Gastrocnemius medialis (tissue), 4 donors: ENCODE measurements at regions not wholly inside any gene's neighbourhood (a gene's known extent, or its start where the extent isn't known, plus 50 kb on each side); places are given as distances from the start of the nearest gene placed in this dataset.

Experiments used
- ATAC-seq, 2 donors: fragments of 150-250 bp; one replicate each; pipeline ENCODE4 v1.9.1; 2016
- DNase-seq, 2 donors: peaks; one replicate each; pipeline ENCODE4 v3.0.0-alpha.2; 2019
- H3K27ac ChIP-seq, 4 donors: fragments of 200-600 bp; sonication (generic); 1 replicate in 1 of 4; 2 replicates in 3 of 4; pipeline ENCODE4 v1.5.1; 2016 to 2018; ENCODE audit warnings: mild to moderate bottlenecking in 2 of 4, moderate library complexity in 1 of 4
- H3K27me3 ChIP-seq, 3 donors: fragments of 200-600 bp; sonication (generic) in 2 of 3; 1 replicate in 1 of 3; 2 replicates in 2 of 3; pipeline versions ENCODE4 v1.5.1 to v1.6.0; 2016 to 2019; ENCODE audit warnings: mild to moderate bottlenecking in 1 of 3, moderate library complexity in 1 of 3
- H3K36me3 ChIP-seq, 2 donors: fragments of 200-600 bp; sonication (generic) in 1 of 2; one replicate each; pipeline ENCODE4 v1.5.1; 2017 to 2018
- H3K4me1 ChIP-seq, 2 donors: fragments of 200-600 bp; sonication (generic) in 1 of 2; one replicate each; pipeline ENCODE4 v1.5.1; 2016 to 2017; ENCODE audit warnings: mild to moderate bottlenecking in 2 of 2
- H3K4me3 ChIP-seq, 4 donors: fragments of 200-600 bp; sonication (generic) in 3 of 4; 1 replicate in 1 of 4; 2 replicates in 3 of 4; pipeline ENCODE4 v1.5.1; 2016 to 2019; ENCODE audit warnings: mild to moderate bottlenecking in 2 of 4
- H3K9me3 ChIP-seq, 3 donors: fragments of 200-600 bp; sonication (generic) in 2 of 3; 1 replicate in 1 of 3; 2 replicates in 2 of 3; pipeline ENCODE4 v1.5.1; 2016 to 2019
- POLR2A ChIP-seq, 2 donors: fragments of 450-650 bp; IDR thresholded peaks; one replicate each; pipeline ENCODE4 v1.6.1; 2017; ENCODE audit warnings: antibody characterized with exemption in 2 of 2, mild to moderate bottlenecking in 2 of 2, moderate library complexity in 2 of 2
- in situ Hi-C, 4 donors: fragments of 200-750 bp; cut with MboI; loops; one replicate each; pipeline versions ENCODE4 v1.15.0 to v1.8.0; 2017; ENCODE audit warnings: low sequenced_read_pairs in 4 of 4
- intact Hi-C: fragments of 100-400 bp; cut with DNase I; formaldehyde crosslinking; loops from one replicate; pipeline ENCODE4 v1.15.1; 2023; ENCODE audit warnings: low total_unique reads
- TF ChIP-seq, protein P1 (sequence below), 5 experiments: fragments of 450-650 bp in 3 of 5; fragments of 200-600 bp in 2 of 5; sonication (generic) in 2 of 5; IDR thresholded peaks in 4 of 5; conservative IDR thresholded peaks in 1 of 5; 1 replicate in 4 of 5; 2 replicates in 1 of 5; pipeline ENCODE4 v1.5.1; 2016 to 2019; ENCODE audit warnings: antibody characterized with exemption in 5 of 5, mild to moderate bottlenecking in 3 of 5, moderate library complexity in 3 of 5

DNA sequence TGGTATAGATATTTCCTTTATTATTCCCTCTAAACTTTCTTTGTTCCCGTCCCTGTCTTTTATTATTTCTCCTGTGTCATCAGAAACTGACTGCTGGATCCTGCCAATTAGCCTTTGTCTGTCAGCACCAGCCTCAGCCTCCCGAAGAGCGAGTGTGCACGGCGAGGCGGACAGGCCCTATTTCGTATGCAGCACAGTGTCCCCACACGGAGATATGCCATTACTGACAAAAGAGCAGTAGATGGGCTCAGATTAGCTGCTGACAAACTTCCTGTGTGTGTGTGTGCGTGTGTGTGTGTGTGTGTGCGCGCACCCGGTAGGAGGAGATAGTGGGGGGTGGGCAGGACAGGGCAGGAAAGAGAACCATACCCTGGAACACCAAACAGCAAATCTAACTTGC, 99.5 kb upstream of the ZFP64 start:
- Histone ChIP-seq H3K27ac (no peak overlapping the region), H3K27me3 (no peaks in the 10 kb centered on the region), H3K4me1 (no peaks in the 10 kb centered on the region), H3K9me3 (no peaks in the 10 kb centered on the region), H3K36me3 (no peaks in the 10 kb centered on the region), H3K4me3 (no peak overlapping the region)
- no peak for DNase-seq
- in situ Hi-C loops = no loop called here
- intact Hi-C loops = no loop called here
- ATAC-seq = no peak
- TF ChIP-seq, protein P1, sequence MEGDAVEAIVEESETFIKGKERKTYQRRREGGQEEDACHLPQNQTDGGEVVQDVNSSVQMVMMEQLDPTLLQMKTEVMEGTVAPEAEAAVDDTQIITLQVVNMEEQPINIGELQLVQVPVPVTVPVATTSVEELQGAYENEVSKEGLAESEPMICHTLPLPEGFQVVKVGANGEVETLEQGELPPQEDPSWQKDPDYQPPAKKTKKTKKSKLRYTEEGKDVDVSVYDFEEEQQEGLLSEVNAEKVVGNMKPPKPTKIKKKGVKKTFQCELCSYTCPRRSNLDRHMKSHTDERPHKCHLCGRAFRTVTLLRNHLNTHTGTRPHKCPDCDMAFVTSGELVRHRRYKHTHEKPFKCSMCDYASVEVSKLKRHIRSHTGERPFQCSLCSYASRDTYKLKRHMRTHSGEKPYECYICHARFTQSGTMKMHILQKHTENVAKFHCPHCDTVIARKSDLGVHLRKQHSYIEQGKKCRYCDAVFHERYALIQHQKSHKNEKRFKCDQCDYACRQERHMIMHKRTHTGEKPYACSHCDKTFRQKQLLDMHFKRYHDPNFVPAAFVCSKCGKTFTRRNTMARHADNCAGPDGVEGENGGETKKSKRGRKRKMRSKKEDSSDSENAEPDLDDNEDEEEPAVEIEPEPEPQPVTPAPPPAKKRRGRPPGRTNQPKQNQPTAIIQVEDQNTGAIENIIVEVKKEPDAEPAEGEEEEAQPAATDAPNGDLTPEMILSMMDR (IDR thresholded peaks at IDR 0.05 in 4 of 5, conservative IDR thresholded peaks at IDR 0.05 in 1 of 5) = no peak
- TF ChIP-seq POLR2A (IDR thresholded peaks at IDR 0.05) = no peak

DNA sequence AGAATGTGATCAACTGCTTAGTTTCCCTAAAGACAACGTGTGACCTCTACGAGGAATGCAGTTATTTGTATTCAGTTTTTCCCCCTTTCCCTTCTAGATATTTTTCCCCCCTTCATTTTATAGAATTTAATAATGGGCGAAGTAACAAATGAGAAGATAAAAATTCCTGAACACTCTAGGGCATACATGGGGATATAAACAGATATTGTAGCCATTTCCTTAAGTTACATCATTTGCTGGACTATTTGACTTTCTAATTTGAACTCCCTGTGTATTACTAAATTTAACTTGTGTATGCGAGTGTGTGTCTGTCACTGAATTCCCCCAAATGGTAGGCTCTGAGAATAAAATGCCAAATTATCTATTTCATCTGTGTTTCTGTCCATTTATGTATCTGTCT, 99.0 kb upstream of the ZFP64 start:
- Histone ChIP-seq H3K36me3 (no peaks in the 10 kb centered on the region), H3K27me3 (no peaks in the 10 kb centered on the region), H3K4me3 (no peak overlapping the region), H3K4me1 (no peaks in the 10 kb centered on the region), H3K27ac (no peak overlapping the region), H3K9me3 (no peaks in the 10 kb centered on the region)
- in situ Hi-C loops (no loop called here), intact Hi-C loops (no loop called here)
- ATAC-seq (no peak), DNase-seq (no peak)
- TF ChIP-seq POLR2A (IDR thresholded peaks at IDR 0.05) = no peak
- TF ChIP-seq, protein P1 (IDR thresholded peaks at IDR 0.05 in 4 of 5, conservative IDR thresholded peaks at IDR 0.05 in 1 of 5) = no peak

DNA sequence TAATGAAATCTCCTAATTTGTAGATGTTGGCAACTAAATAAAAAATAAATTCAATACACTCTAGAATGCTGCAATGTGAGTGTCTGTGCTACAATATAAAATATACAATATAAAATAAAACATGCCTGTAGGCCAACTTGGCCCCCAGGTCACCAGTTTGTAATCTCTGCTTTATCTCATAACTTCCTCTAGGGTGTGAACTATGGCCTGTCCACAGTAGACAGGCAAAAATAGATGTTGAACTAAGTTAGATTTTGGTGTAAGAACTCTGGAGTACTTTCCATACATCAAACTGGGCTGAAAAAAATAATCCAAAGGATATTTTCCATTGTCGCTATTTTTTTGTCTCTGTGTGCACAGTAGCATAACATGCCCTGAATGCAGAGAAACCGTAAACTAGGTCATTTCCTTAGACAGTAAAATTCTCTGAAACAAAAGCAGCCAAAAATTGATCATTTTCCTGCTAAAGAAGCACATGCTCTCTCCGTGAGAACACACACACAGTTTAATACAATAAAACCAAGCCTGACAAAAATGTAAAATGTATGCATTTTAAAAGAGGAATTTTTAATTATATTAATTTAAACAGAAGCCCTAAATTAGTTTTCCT, 98.5 kb upstream of the ZFP64 start:
- TF ChIP-seq, protein P1 (IDR thresholded peaks at IDR 0.05 in 4 of 5, conservative IDR thresholded peaks at IDR 0.05 in 1 of 5) = no peak
- TF ChIP-seq POLR2A (IDR thresholded peaks at IDR 0.05) = no peak
- in situ Hi-C loops (no loop called here), intact Hi-C loops (no loop called here)
- H3K9me3 ChIP-seq = no peaks in the 10 kb centered on the region
- H3K27me3 ChIP-seq = no peaks in the 10 kb centered on the region
- ATAC-seq (no peak), DNase-seq (no peak)
- H3K36me3 ChIP-seq = no peaks in the 10 kb centered on the region
- H3K27ac ChIP-seq = no peak overlapping the region
- no peak overlapping the region for H3K4me3 ChIP-seq
- H3K4me1 ChIP-seq = no peaks in the 10 kb centered on the region

DNA sequence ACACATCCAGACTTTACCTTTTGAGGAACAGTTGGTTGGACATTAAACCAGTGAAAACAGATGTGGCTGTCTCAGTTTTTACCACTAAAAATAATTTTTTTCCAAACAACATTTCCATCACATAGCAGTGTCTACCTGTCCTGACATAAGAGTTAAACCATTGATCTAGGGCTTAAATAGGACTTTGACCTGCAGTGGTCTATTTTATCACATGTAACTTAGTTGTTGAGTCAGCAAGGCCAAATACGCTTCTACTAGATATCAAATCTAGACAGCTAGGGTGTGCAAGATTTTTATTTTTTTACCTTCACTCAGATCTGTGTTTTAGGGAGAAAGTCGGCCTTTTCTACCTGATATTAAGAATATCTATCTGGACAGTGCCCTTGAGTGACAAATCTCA, 88.8 kb upstream of the ZFP64 start:
- in situ Hi-C loops (no loop called here), intact Hi-C loops (no loop called here)
- DNase-seq = no peak
- no peak for ATAC-seq
- no peaks in the 10 kb centered on the region for H3K27me3 ChIP-seq
- TF ChIP-seq POLR2A (IDR thresholded peaks at IDR 0.05) = no peak
- TF ChIP-seq, protein P1 (IDR thresholded peaks at IDR 0.05 in 4 of 5, conservative IDR thresholded peaks at IDR 0.05 in 1 of 5) = no peak
- H3K4me3 ChIP-seq = no peak overlapping the region
- no peaks in the 10 kb centered on the region for H3K36me3 ChIP-seq
- no peaks in the 10 kb centered on the region for H3K4me1 ChIP-seq
- no peaks in the 10 kb centered on the region for H3K9me3 ChIP-seq
- H3K27ac ChIP-seq = no peak overlapping the region

DNA sequence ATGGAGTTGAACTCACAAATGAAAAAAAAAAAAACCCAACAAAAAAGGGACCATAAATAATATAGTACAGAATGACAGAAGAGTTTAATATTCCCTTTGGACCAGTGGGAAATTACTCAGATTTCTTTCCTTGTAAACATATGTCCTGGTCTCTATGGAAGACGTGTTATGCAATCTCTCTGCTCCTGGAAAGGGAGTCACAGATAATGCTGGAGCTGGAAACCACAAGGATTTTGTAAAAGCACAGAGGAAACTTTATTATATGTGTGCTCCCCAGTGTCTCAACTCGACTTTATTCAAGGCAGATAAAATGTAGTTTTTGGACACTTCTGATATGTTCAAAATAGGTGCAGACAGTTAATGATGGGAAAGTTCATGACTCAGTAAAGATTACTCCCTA, 88.1 kb upstream of the ZFP64 start:
- Histone ChIP-seq H3K36me3 (no peaks in the 10 kb centered on the region), H3K9me3 (no peaks in the 10 kb centered on the region), H3K4me3 (no peak overlapping the region), H3K4me1 (no peaks in the 10 kb centered on the region), H3K27me3 (no peaks in the 10 kb centered on the region), H3K27ac (no peak overlapping the region)
- TF ChIP-seq, protein P1 (IDR thresholded peaks at IDR 0.05 in 4 of 5, conservative IDR thresholded peaks at IDR 0.05 in 1 of 5) = no peak
- in situ Hi-C loops (no loop called here), intact Hi-C loops (no loop called here)
- ATAC-seq (no peak), DNase-seq (no peak)
